H1 (cell line): ENCODE measurements at regions not wholly inside any gene's neighbourhood (a gene's known extent, or its start where the extent isn't known, plus 50 kb on each side); places are given as distances from the start of the nearest gene placed in this dataset.

Experiments used
- CTCF ChIA-PET: fragments of 300-600 bp; sonication (Branson Sonifier 250); formaldehyde crosslinking; loops from one replicate; lab custom pipeline; 2021; ENCODE audit not compliant: partially characterized antibody; lab: Charles Lee
- POLR2A ChIA-PET: fragments of 300-600 bp; sonication (Branson Sonifier 250); formaldehyde crosslinking; loops from one replicate; lab custom pipeline; 2021; ENCODE audit warnings: inconsistent platforms; ENCODE audit not compliant: partially characterized antibody; lab: Charles Lee
- DNase-seq, 2 experiments: peaks; one replicate each; pipeline versions ENCODE4 v3.0.0 to v3.0.0-alpha.2; 2010 to 2022; ENCODE audit warnings: low spot score in 2 of 2, low read depth in 1 of 2, mixed read lengths in 1 of 2
- FAIRE-seq: peaks from 2 replicates; lab custom pipeline; 2011; peaks lifted over from hg19 to GRCh38; lab: Jason Lieb, UNC
- H2AFZ ChIP-seq: 2 replicates; pipeline ENCODE4 v1.8.1; 2012; ENCODE audit warnings: low read length, inconsistent platforms
- H2AK5ac ChIP-seq: 2 replicates; pipeline ENCODE4 v1.6.1; 2013; ENCODE audit warnings: low read depth, low read length
- H2BK120ac ChIP-seq: replicated peaks from 2 replicates; pipeline ENCODE3; 2013; ENCODE audit warnings: low read depth, low read length, inconsistent platforms
- H2BK12ac ChIP-seq: 2 replicates; pipeline ENCODE4 v1.6.1; 2013; ENCODE audit warnings: low read depth, low read length
- H2BK15ac ChIP-seq: 2 replicates; pipeline ENCODE4 v1.6.1; 2013; ENCODE audit warnings: low read length
- H2BK20ac ChIP-seq: 2 replicates; pipeline ENCODE4 v1.6.1; 2013; ENCODE audit warnings: low read length
- H2BK5ac ChIP-seq: 2 replicates; pipeline ENCODE4 v1.6.1; 2013; ENCODE audit warnings: low read depth, low read length
- H3K14ac ChIP-seq: 2 replicates; pipeline ENCODE4 v1.6.1; 2013; ENCODE audit warnings: inconsistent platforms; ENCODE audit not compliant: insufficient read length
- H3K18ac ChIP-seq: 2 replicates; pipeline ENCODE4 v1.6.1; 2013; ENCODE audit warnings: low read length; ENCODE audit errors: extremely low read depth
- H3K23ac ChIP-seq: 2 replicates; pipeline ENCODE4 v1.6.1; 2013; ENCODE audit warnings: inconsistent platforms; ENCODE audit not compliant: insufficient read length
- H3K23me2 ChIP-seq: 2 replicates; pipeline ENCODE4 v1.6.1; 2013; ENCODE audit warnings: low read depth, low read length
- H3K27ac ChIP-seq: 2 replicates; pipeline ENCODE4 v1.6.1; 2011; ENCODE audit warnings: low read depth, low read length, inconsistent platforms
- H3K27me3 ChIP-seq, 4 experiments: replicated peaks in 1 of 4; 1 replicate in 1 of 4; 2 replicates in 3 of 4; pipeline versions ENCODE4 v1.6.1 to v1.8.1; 2011 to 2013; ENCODE audit warnings: low read length in 3 of 4, mild to moderate bottlenecking in 3 of 4, inconsistent platforms in 2 of 4, mixed read lengths in 2 of 4, moderate library complexity in 1 of 4; ENCODE audit not compliant: control insufficient read depth in 3 of 4, insufficient read depth in 3 of 4; ENCODE audit errors: extremely low read depth in 1 of 4
- H3K36me3 ChIP-seq, 4 experiments: 2 replicates each; pipeline versions ENCODE4 v1.6.1 to v1.8.1; 2011 to 2013; ENCODE audit warnings: mild to moderate bottlenecking in 4 of 4, low read length in 3 of 4, moderate library complexity in 2 of 4, control low read depth in 1 of 4, inconsistent platforms in 1 of 4; ENCODE audit not compliant: insufficient read depth in 4 of 4, control insufficient read depth in 2 of 4
- H3K4ac ChIP-seq: replicated peaks from 2 replicates; pipeline ENCODE3; 2013; ENCODE audit warnings: low read length, low read depth, mixed read lengths, inconsistent platforms; ENCODE audit not compliant: insufficient read length
- H3K4me1 ChIP-seq, 4 experiments: replicated peaks in 1 of 4; 1 replicate in 1 of 4; 2 replicates in 3 of 4; pipeline versions ENCODE4 v1.6.1 to v1.8.1; 2011 to 2013; ENCODE audit warnings: low read length in 3 of 4, inconsistent platforms in 2 of 4, mixed read lengths in 1 of 4; ENCODE audit not compliant: insufficient read depth in 4 of 4, control insufficient read depth in 3 of 4
- H3K4me2 ChIP-seq, 2 experiments: 2 replicates each; pipeline versions ENCODE4 v1.6.1 to v1.8.1; 2011 to 2013; ENCODE audit warnings: low read depth in 2 of 2, low read length in 2 of 2, control low read depth in 1 of 2, inconsistent platforms in 1 of 2, mild to moderate bottlenecking in 1 of 2; ENCODE audit not compliant: insufficient read depth in 1 of 2
- H3K4me3 ChIP-seq, 4 experiments: fragments of 200-600, 300-600 bp in 1 of 4; sonication (generic), shearing (Covaris generic), sonication (Bioruptor Twin) in 1 of 4; 2 replicates each; pipeline versions ENCODE4 v1.5.1 to v1.8.1; 2011 to 2016; ENCODE audit warnings: low read length in 4 of 4, low read depth in 3 of 4, control low read depth in 2 of 4, inconsistent platforms in 2 of 4, mild to moderate bottlenecking in 2 of 4, mixed read lengths in 1 of 4, moderate library complexity in 1 of 4; ENCODE audit not compliant: insufficient read depth in 2 of 4; ENCODE audit errors: extremely low read depth in 1 of 4
- H3K56ac ChIP-seq: replicated peaks from 2 replicates; pipeline ENCODE3; 2013; ENCODE audit warnings: low read depth, mild to moderate bottlenecking, mixed read lengths, low read length, inconsistent platforms; ENCODE audit not compliant: insufficient read length
- H3K79me1 ChIP-seq: 2 replicates; pipeline ENCODE4 v1.6.1; 2013; ENCODE audit warnings: low read depth, low read length, control low read depth
- H3K79me2 ChIP-seq, 2 experiments: 2 replicates each; pipeline versions ENCODE4 v1.6.1 to v1.8.1; 2012 to 2013; ENCODE audit warnings: low read length in 2 of 2, mild to moderate bottlenecking in 2 of 2, inconsistent platforms in 1 of 2; ENCODE audit not compliant: insufficient read depth in 2 of 2, control insufficient read depth in 1 of 2
- H3K9ac ChIP-seq, 4 experiments: replicated peaks in 1 of 4; 1 replicate in 1 of 4; 2 replicates in 3 of 4; pipeline versions ENCODE4 v1.6.1 to v1.8.1; 2011 to 2013; ENCODE audit warnings: low read depth in 3 of 4, low read length in 3 of 4, control low read depth in 2 of 4, mild to moderate bottlenecking in 2 of 4, moderate library complexity in 2 of 4, inconsistent platforms in 1 of 4; ENCODE audit errors: extremely low read depth in 1 of 4
- H3K9me3 ChIP-seq, 2 experiments: 2 replicates each; pipeline versions ENCODE4 v1.6.1 to v1.8.1; 2012 to 2013; ENCODE audit warnings: mild to moderate bottlenecking in 2 of 2, moderate library complexity in 2 of 2, control low read depth in 1 of 2, inconsistent platforms in 1 of 2, low read depth in 1 of 2, low read length in 1 of 2, mixed read lengths in 1 of 2; ENCODE audit not compliant: insufficient read depth in 2 of 2
- H4K20me1 ChIP-seq, 2 experiments: replicated peaks in 1 of 2; 2 replicates each; pipeline versions ENCODE3 to v1.8.1; 2011 to 2013; ENCODE audit warnings: inconsistent platforms in 2 of 2, low read length in 2 of 2, mild to moderate bottlenecking in 1 of 2; ENCODE audit not compliant: insufficient read depth in 2 of 2, control insufficient read depth in 1 of 2
- H4K5ac ChIP-seq: 2 replicates; pipeline ENCODE4 v1.6.1; 2013; ENCODE audit warnings: low read length, low read depth, mixed read lengths, inconsistent platforms; ENCODE audit not compliant: insufficient read length
- H4K8ac ChIP-seq: 2 replicates; pipeline ENCODE4 v1.8.0; 2013; ENCODE audit warnings: mild to moderate bottlenecking, moderate library complexity, low read length, inconsistent platforms; ENCODE audit not compliant: insufficient read depth; ENCODE audit errors: extremely low read depth
- H4K91ac ChIP-seq: replicated peaks from 2 replicates; pipeline ENCODE3; 2013; ENCODE audit warnings: low read length, mixed read lengths, inconsistent platforms; ENCODE audit not compliant: insufficient read length
- ASH2L ChIP-seq: fragments of 200-600, 300-600 bp; sonication (generic); IDR thresholded peaks from one replicate; pipeline ENCODE4 v1.7.1; 2017; ENCODE audit warnings: low read length
- ATF3 ChIP-seq: IDR thresholded peaks from 2 replicates; pipeline ENCODE4 v1.6.1; 2011; ENCODE audit warnings: low read depth, mild to moderate bottlenecking, low read length; ENCODE audit not compliant: insufficient read depth
- CHD1 ChIP-seq: IDR thresholded peaks from 2 replicates; pipeline ENCODE4 v1.6.1; 2012; ENCODE audit warnings: low read depth, low read length, improper control_type of control experiment
- E2F6 ChIP-seq: IDR thresholded peaks from 2 replicates; pipeline ENCODE4 v1.6.1; 2012; ENCODE audit warnings: inconsistent platforms
- GABPA ChIP-seq: IDR thresholded peaks from 2 replicates; pipeline ENCODE4 v1.6.1; 2011; ENCODE audit warnings: mild to moderate bottlenecking, low read length, moderate library complexity, borderline replicate concordance; ENCODE audit not compliant: insufficient read depth
- HDAC2 ChIP-seq, 2 experiments: fragments of 300-600 bp in 1 of 2; sonication (generic) in 1 of 2; IDR thresholded peaks; 2 replicates each; pipeline ENCODE4 v1.6.1; 2011 to 2012; ENCODE audit warnings: low read depth in 2 of 2, low read length in 2 of 2, mild to moderate bottlenecking in 2 of 2, moderate library complexity in 2 of 2, borderline replicate concordance in 1 of 2, inconsistent platforms in 1 of 2
- POLR2AphosphoS5 ChIP-seq: IDR thresholded peaks from 2 replicates; pipeline ENCODE4 v1.6.1; 2011; ENCODE audit warnings: low read depth, low read length
- SP1 ChIP-seq: IDR thresholded peaks from 2 replicates; pipeline ENCODE4 v1.6.1; 2011; ENCODE audit warnings: low read depth, low read length
- SP4 ChIP-seq: IDR thresholded peaks from 2 replicates; pipeline ENCODE4 v1.6.1; 2012; ENCODE audit warnings: low read length, inconsistent platforms
- WGBS, 2 experiments: shearing (Covaris generic) in 1 of 2; methylation state at CpG; one replicate each; pipeline versions ENCODE4 v1.1.6 to v1.1.7; 2013 to 2015; ENCODE audit warnings: low lambda C conversion rate in 2 of 2, mixed read lengths in 2 of 2, inconsistent platforms in 1 of 2, low coverage in 1 of 2, missing lambda C conversion rate in 1 of 2; ENCODE audit not compliant: insufficient replicate concordance in 2 of 2, insufficient coverage in 1 of 2, insufficient read length in 1 of 2; ENCODE audit errors: extremely low coverage in 1 of 2, missing lambda C conversion rate in 1 of 2; 5-methylcytosine and 5-hydroxymethylcytosine counted together
- TF ChIP-seq, protein P1 (sequence below): IDR thresholded peaks from 2 replicates; pipeline ENCODE4 v1.6.1; 2011; ENCODE audit warnings: low read length, improper control_type of control experiment

- Histone ChIP-seq H4K91ac (no peak overlapping the region), H3K4ac (no peak overlapping the region), H4K8ac (no peak overlapping the region), H3K23me2 (0 out of 2 replicates have a peak, but pooled peaks cover 2% of the 10 kb centered on the region), H2BK12ac (no peak overlapping the region), H2AFZ (no peak overlapping the region), H3K18ac (no peak overlapping the region), H4K5ac (no peak overlapping the region), H2BK5ac (no peak overlapping the region), H3K79me1 (no peaks in the 10 kb centered on the region), H4K20me1 (no peaks in the 10 kb centered on the region), H2BK120ac (no peak overlapping the region), H3K27ac (no peak overlapping the region), H2BK20ac (no peak overlapping the region), H3K9ac (no peak overlapping the region), H3K36me3 (no peaks in the 10 kb centered on the region), H3K56ac (no peak overlapping the region), H3K27me3 (peaks cover 0 to 10% (median under 1%) of the 10 kb centered on the region in 4 experiments; a peak in 3 of 7 replicates), H3K14ac (no peak overlapping the region), H3K4me1 (peaks cover 0 to 2% (median 0%) of the 10 kb centered on the region in 4 experiments; a peak in 2 of 7 replicates), H3K4me2 (no peak overlapping the region), H3K4me3 (no peak overlapping the region), H2BK15ac (no peak overlapping the region), H3K23ac (no peak overlapping the region), H3K9me3 (no peaks in the 10 kb centered on the region), H2AK5ac (no peak overlapping the region), H3K79me2 (no peaks in the 10 kb centered on the region)
- 94% methylated on average over 8 of the region's 8 CpGs; no CpG with 5 or more reads in 1 of the 2 experiments for WGBS, 2 experiments
- TF ChIP-seq ASH2L (no peak), SP4 (no peak), POLR2AphosphoS5 (no peak), GABPA (no peak), CHD1 (no peak), E2F6 (no peak), ATF3 (no peak), HDAC2 (IDR thresholded peaks at IDR 0.05; ENCODE audit: borderline replicate concordance in 1 of 2, low read depth in 2 of 2, low read length in 2 of 2) (no peak), SP1 (no peak)
- TF ChIP-seq, protein P1, sequence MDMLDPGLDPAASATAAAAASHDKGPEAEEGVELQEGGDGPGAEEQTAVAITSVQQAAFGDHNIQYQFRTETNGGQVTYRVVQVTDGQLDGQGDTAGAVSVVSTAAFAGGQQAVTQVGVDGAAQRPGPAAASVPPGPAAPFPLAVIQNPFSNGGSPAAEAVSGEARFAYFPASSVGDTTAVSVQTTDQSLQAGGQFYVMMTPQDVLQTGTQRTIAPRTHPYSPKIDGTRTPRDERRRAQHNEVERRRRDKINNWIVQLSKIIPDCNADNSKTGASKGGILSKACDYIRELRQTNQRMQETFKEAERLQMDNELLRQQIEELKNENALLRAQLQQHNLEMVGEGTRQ: no peak
- CTCF ChIA-PET: interaction anchor here (0.9 kb wide), 1 partner anchor 17 kb away, joined by 3 read pairs; no protein-coding TSS in a partner anchor
- POLR2A ChIA-PET: no interaction called here
- FAIRE-seq: no peak
- DNase-seq: no peak
Measured at GRCh38 chr13:20295956-20296355, 63.8 kb upstream of the GJB6 start.
